COLO668 (cell line): ENCODE measurements at regions not wholly inside any gene's neighbourhood (a gene's known extent, or its start where the extent isn't known, plus 50 kb on each side); places are given as distances from the start of the nearest gene placed in this dataset.
"Not testable (repeated sequence)": the region's sequence is repeated elsewhere in the genome, so short reads cannot be mapped to it uniquely, and the experiment has no call there.

Experiments
- DNase-seq: peaks from one replicate; lab custom pipeline; 2025; ENCODE audit not compliant: unreplicated experiment; lab: John Stamatoyannopoulos, UW

GRCh38 chr2:44051593-44052347, 56.0 kb upstream of the LRPPRC start:
- DNase-seq, result no peak

GRCh38 chr2:44052584-44052983, 56.8 kb upstream of the LRPPRC start:
- DNase-seq, result no peak

- no peak for DNase-seq
Measured at GRCh38 chr2:44053052-44053451, 57.3 kb upstream of the LRPPRC start.

GRCh38 chr2:44053456-44053855, 57.7 kb upstream of the LRPPRC start:
- DNase-seq, result no peak

- no peak for DNase-seq
Measured at GRCh38 chr2:44055229-44055628, 59.4 kb upstream of the LRPPRC start.

GRCh38 chr2:44055664-44056063, 59.9 kb upstream of the LRPPRC start:
- no peak for DNase-seq

- DNase-seq, result no peak
Measured at GRCh38 chr2:44056947-44057346, 61.2 kb upstream of the LRPPRC start.

- DNase-seq, result not testable (repeated sequence)
Measured at GRCh38 chr2:44060286-44060685, 64.5 kb upstream of the LRPPRC start.

- DNase-seq, result no peak
Measured at GRCh38 chr2:44060990-44061389, 65.2 kb upstream of the LRPPRC start.

GRCh38 chr2:44061469-44061868, 65.7 kb upstream of the LRPPRC start:
- DNase-seq, result no peak

- DNase-seq, result no peak
Measured at GRCh38 chr2:44061876-44062275, 66.1 kb upstream of the LRPPRC start.

- no peak for DNase-seq
Measured at GRCh38 chr2:44063033-44063432, 67.2 kb upstream of the LRPPRC start.

GRCh38 chr2:44064281-44064680, 68.5 kb upstream of the LRPPRC start:
- not testable (repeated sequence) for DNase-seq

- not testable (repeated sequence) for DNase-seq
Measured at GRCh38 chr2:44067012-44067790, 71.4 kb upstream of the LRPPRC start.

GRCh38 chr2:44067791-44068181, 72.0 kb upstream of the LRPPRC start:
- not testable (repeated sequence) for DNase-seq

GRCh38 chr2:44071454-44072046, 75.8 kb upstream of the LRPPRC start:
- DNase-seq, result no peak

GRCh38 chr2:44073667-44074066, 77.9 kb upstream of the LRPPRC start:
- not testable (repeated sequence) for DNase-seq

- not testable (repeated sequence) for DNase-seq
Measured at GRCh38 chr2:44074795-44075194, 79.0 kb upstream of the LRPPRC start.

GRCh38 chr2:44075541-44075940, 79.8 kb upstream of the LRPPRC start:
- DNase-seq, result no peak

GRCh38 chr2:44077942-44078511, 82.2 kb upstream of the LRPPRC start:
- DNase-seq, result no peak

- DNase-seq, result no peak
Measured at GRCh38 chr2:44079686-44080085, 83.9 kb upstream of the LRPPRC start.

- no peak for DNase-seq
Measured at GRCh38 chr2:44083054-44083453, 85.6 kb upstream of the PPM1B start.
